HepG2 (cell line): ENCODE measurements at regions not wholly inside any gene's neighbourhood (a gene's known extent, or its start where the extent isn't known, plus 50 kb on each side); places are given as distances from the start of the nearest gene placed in this dataset.
"Not testable (repeated sequence)": the region's sequence is repeated elsewhere in the genome, so short reads cannot be mapped to it uniquely, and the experiment has no call there.

Source experiments
- ATAC-seq: fragments of 200-7000 bp; cut with Tn5 transposase; 3 replicates; pipeline ENCODE4 v1.9.1; 2020; ENCODE audit warnings: mild to moderate bottlenecking, moderate library complexity
- BruUV-seq: library from RNA; stranded (reverse); fragments of 400-500 nt; replicated peaks from 2 replicates; lab custom pipeline; 2021; lab: Mats Ljungman, UMichigan
- CTCF ChIA-PET: fragments of 300-600 bp; formaldehyde crosslinking; extraction: SDS; loops from one replicate; lab custom pipeline; 2021; ENCODE audit warnings: low total read pairs, inconsistent platforms, low intra/inter-chr PET ratio; lab: Yijun Ruan, JAX
- POLR2A ChIA-PET: fragments of 350-600 bp; sonication (Branson Sonifier 250); formaldehyde crosslinking; loops from one replicate; lab custom pipeline; 2020; ENCODE audit warnings: antibody characterized with exemption, inconsistent platforms; lab: Yijun Ruan, JAX
- DNase-seq: peaks from one replicate; pipeline ENCODE4 v3.0.0-alpha.2; 2015; ENCODE audit warnings: low spot score
- FAIRE-seq: peaks from 3 replicates; lab custom pipeline; 2011; peaks lifted over from hg19 to GRCh38; lab: Jason Lieb, UNC
- H2AFZ ChIP-seq: one replicate; pipeline ENCODE4 v1.6.1; 2011; ENCODE audit warnings: low read length, inconsistent platforms
- H3K27ac ChIP-seq: fragments of 300-600 bp; 3 replicates; pipeline ENCODE4 v1.8.0; 2011; ENCODE audit warnings: mixed run types, mild to moderate bottlenecking, mixed read lengths, low read length, inconsistent platforms; ENCODE audit not compliant: insufficient read depth; ENCODE audit errors: extremely low read length
- H3K27me3 ChIP-seq, 2 experiments: fragments of 200-600 bp in 1 of 2; 2 replicates in 1 of 2; 3 replicates in 1 of 2; pipeline versions ENCODE4 v1.6.0 to v1.8.0; 2011; ENCODE audit warnings: low read length in 2 of 2, mild to moderate bottlenecking in 2 of 2, moderate library complexity in 2 of 2, inconsistent platforms in 1 of 2; ENCODE audit not compliant: insufficient read depth in 2 of 2, control insufficient read depth in 1 of 2
- H3K36me3 ChIP-seq, 2 experiments: fragments of 200-600 bp in 1 of 2; replicated peaks in 1 of 2; 2 replicates in 1 of 2; 3 replicates in 1 of 2; pipeline versions ENCODE4 v1.5.1 to v1.8.0; 2011; ENCODE audit warnings: low read length in 2 of 2, inconsistent platforms in 1 of 2; ENCODE audit not compliant: insufficient read depth in 2 of 2, control insufficient read depth in 1 of 2
- H3K4me1 ChIP-seq: 2 replicates; pipeline ENCODE4 v1.5.1; 2012; ENCODE audit warnings: low read length, inconsistent platforms; ENCODE audit not compliant: insufficient read depth
- H3K4me2 ChIP-seq: 2 replicates; pipeline ENCODE4 v1.6.0; 2011; ENCODE audit warnings: low read depth, low read length, inconsistent platforms
- H3K4me3 ChIP-seq, 3 experiments: fragments of 200-600 bp in 1 of 3; sonication (generic), shearing (Covaris generic) in 1 of 3; replicated peaks in 1 of 3; 2 replicates each; pipeline ENCODE4 v1.5.1; 2011 to 2016; ENCODE audit warnings: low read length in 3 of 3, inconsistent platforms in 2 of 3, low read depth in 2 of 3, mild to moderate bottlenecking in 2 of 3, control low read depth in 1 of 3, mixed read lengths in 1 of 3; ENCODE audit not compliant: insufficient read depth in 1 of 3
- H3K79me2 ChIP-seq: one replicate; pipeline ENCODE4 v1.6.1; 2011; ENCODE audit warnings: low read length, inconsistent platforms; ENCODE audit not compliant: insufficient read depth
- H3K9ac ChIP-seq: 2 replicates; pipeline ENCODE4 v1.6.0; 2011; ENCODE audit warnings: mild to moderate bottlenecking, low read depth, low read length, inconsistent platforms; ENCODE audit not compliant: insufficient read depth
- H3K9me3 ChIP-seq: 2 replicates; pipeline ENCODE4 v1.5.1; 2012; ENCODE audit warnings: mild to moderate bottlenecking, low read length
- H4K20me1 ChIP-seq: 2 replicates; pipeline ENCODE4 v1.6.0; 2011; ENCODE audit warnings: inconsistent platforms, mild to moderate bottlenecking, low read length, moderate library complexity; ENCODE audit not compliant: insufficient read depth
- FOXK2 ChIP-seq: fragments of 450-650 bp; IDR thresholded peaks from 2 replicates; pipeline ENCODE4 v1.6.1; 2016
- SKI ChIP-seq: fragments of 450-650 bp; IDR thresholded peaks from one replicate; pipeline ENCODE4 v1.6.1; 2018; ENCODE audit warnings: mild to moderate bottlenecking; ENCODE audit not compliant: partially characterized antibody
- ZNF788 ChIP-seq: sonication (generic); formaldehyde crosslinking; IDR thresholded peaks from 2 replicates; pipeline ENCODE4 v1.5.0; 2020; ENCODE audit warnings: mild to moderate bottlenecking, missing genetic modification reagents, borderline replicate concordance
- WGBS: methylation state at CpG from one replicate; pipeline ENCODE4 v1.1.6; 2017; ENCODE audit warnings: low lambda C conversion rate; 5-methylcytosine and 5-hydroxymethylcytosine counted together
- in situ Hi-C: cut with HindIII; loops from 2 replicates; pipeline ENCODE4 v1.10.0; 2017; ENCODE audit warnings: low pct_unique_long_range_greater_than_20kb; ENCODE audit not compliant: extremely low pct_ligation_motif_present
- intact Hi-C: fragments of 100-400 bp; cut with micrococcal nuclease; formaldehyde crosslinking; loops from one replicate; pipeline ENCODE4 v1.10.0; 2022; ENCODE audit not compliant: unreplicated experiment
- TF ChIP-seq, protein P1 (sequence below): conservative IDR thresholded peaks from 2 replicates; pipeline ENCODE4 v1.6.1; 2018; ENCODE audit warnings: missing genetic modification reagents

- Histone ChIP-seq H3K4me1 (no peaks in the 10 kb centered on the region), H3K4me2 (no peak overlapping the region), H3K4me3 (no peak overlapping the region), H3K9ac (no peak overlapping the region), H2AFZ (no peak overlapping the region), H4K20me1 (no peaks in the 10 kb centered on the region), H3K27me3 (peaks cover 1 to 15% of the 10 kb centered on the region in 2 experiments; a peak in 3 of 5 replicates), H3K27ac (no peak overlapping the region), H3K79me2 (no peaks in the 10 kb centered on the region), H3K36me3 (no peaks in the 10 kb centered on the region), H3K9me3 (no peaks in the 10 kb centered on the region)
- intact Hi-C loops: no loop called here
- TF ChIP-seq FOXK2: peak; percentile 22; the same call in 1 of the 2 replicates
- no peak for TF ChIP-seq SKI
- POLR2A ChIA-PET: no interaction called here
- no peak for DNase-seq
- CTCF ChIA-PET: no interaction called here
- no peak for ATAC-seq
- 7% methylated on average over 2 of the region's 2 CpGs for WGBS
- no TSS peak for BruUV-seq
- FAIRE-seq: no peak
- in situ Hi-C loops: no loop called here
These were observed 62.4 kb upstream of the PRMT8 start for GRCh38 chr12:3428631-3429030.

DNA sequence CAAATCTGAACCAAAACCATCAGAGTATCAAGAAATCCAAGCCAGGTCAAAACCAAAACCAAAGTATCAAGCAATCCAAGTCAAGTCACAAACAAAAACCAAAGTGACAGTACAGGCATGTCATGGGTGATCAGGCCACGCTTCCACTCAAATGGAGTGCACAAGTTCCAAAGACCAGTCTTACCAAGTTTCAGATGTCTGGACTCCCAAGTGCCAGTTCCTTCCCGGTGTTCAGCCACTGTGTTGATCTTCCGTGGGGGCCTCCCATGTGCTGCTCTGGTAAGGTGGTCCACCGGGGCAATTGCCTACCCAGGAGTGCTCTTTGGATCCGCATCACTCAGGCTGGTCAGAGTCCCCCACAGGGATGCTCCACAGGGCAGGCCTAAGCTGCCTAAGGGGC lies 61.5 kb upstream of the PRMT8 start:
- 4% methylated on average over 2 of the region's 5 CpGs for WGBS
- BruUV-seq, H3K4me3 ChIP-seq, DNase-seq, H3K79me2 ChIP-seq, H3K36me3 ChIP-seq, H3K9ac ChIP-seq, H2AFZ ChIP-seq, H3K9me3 ChIP-seq, ATAC-seq, intact Hi-C loops, H4K20me1 ChIP-seq, H3K4me2 ChIP-seq, CTCF ChIA-PET, FAIRE-seq, in situ Hi-C loops, H3K27ac ChIP-seq, POLR2A ChIA-PET, H3K4me1 ChIP-seq: not testable (repeated sequence)
- H3K27me3 ChIP-seq: peaks cover 1 to 23% of the 10 kb centered on the region in 2 experiments; a peak in 4 of 5 replicates

GRCh38 chr12:3431686-3432085 lies 59.3 kb upstream of the PRMT8 start:
- H3K27ac ChIP-seq: no peak overlapping the region
- CTCF ChIA-PET: no interaction called here
- H2AFZ ChIP-seq: peak overlapping the region; percentile 77
- no peaks in the 10 kb centered on the region for H3K79me2 ChIP-seq
- H3K9ac ChIP-seq: no peak overlapping the region
- BruUV-seq: no TSS peak
- 39% methylated on average over 4 of the region's 4 CpGs for WGBS
- H3K4me2 ChIP-seq: peak overlapping the region; percentile 79
- no peaks in the 10 kb centered on the region for H3K9me3 ChIP-seq
- POLR2A ChIA-PET: no interaction called here
- H4K20me1 ChIP-seq: no peaks in the 10 kb centered on the region
- H3K4me3 ChIP-seq: peak overlapping the region; percentile 40 to 66 (median 58)
- in situ Hi-C loops: no loop called here
- H3K27me3 ChIP-seq: peaks cover 0 to 30% of the 10 kb centered on the region in 2 experiments; a peak in 2 of 5 replicates
- TF ChIP-seq, protein P1, sequence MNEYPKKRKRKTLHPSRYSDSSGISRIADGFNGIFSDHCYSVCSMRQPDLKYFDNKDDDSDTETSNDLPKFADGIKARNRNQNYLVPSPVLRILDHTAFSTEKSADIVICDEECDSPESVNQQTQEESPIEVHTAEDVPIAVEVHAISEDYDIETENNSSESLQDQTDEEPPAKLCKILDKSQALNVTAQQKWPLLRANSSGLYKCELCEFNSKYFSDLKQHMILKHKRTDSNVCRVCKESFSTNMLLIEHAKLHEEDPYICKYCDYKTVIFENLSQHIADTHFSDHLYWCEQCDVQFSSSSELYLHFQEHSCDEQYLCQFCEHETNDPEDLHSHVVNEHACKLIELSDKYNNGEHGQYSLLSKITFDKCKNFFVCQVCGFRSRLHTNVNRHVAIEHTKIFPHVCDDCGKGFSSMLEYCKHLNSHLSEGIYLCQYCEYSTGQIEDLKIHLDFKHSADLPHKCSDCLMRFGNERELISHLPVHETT (CRISPR knock-in tag): no peak
- no peak for TF ChIP-seq ZNF788 (CRISPR knock-in tag)
- TF ChIP-seq, all 625 proteins: peak for 0
- Histone ChIP-seq H3K4me1 (no peaks in the 10 kb centered on the region), H3K36me3 (no peaks in the 10 kb centered on the region)
- intact Hi-C loops: no loop called here
- DNase-seq (no peak), FAIRE-seq (no peak), ATAC-seq (peak; percentile 25)
